ENCODE measurements at regions not wholly inside any gene's neighbourhood (a gene's known extent, or its start where the extent isn't known, plus 50 kb on each side); places are given as distances from the start of the nearest gene placed in this dataset.

GRCh38 chr2:175662335-175662734 lies 339.7 kb downstream of the LNPK start:
- FAIRE-seq: no peak
- TF ChIP-seq POLR2A (IDR thresholded peaks at IDR 0.05; ENCODE audit: low read depth, low read length): no peak
- no peak for DNase-seq (ENCODE audit: insufficient read length, low spot score)

GRCh38 chr2:175648577-175649063 lies 353.4 kb downstream of the LNPK start:
- no peak for TF ChIP-seq POLR2A (IDR thresholded peaks at IDR 0.05; ENCODE audit: low read depth, low read length)
- no peak for DNase-seq (ENCODE audit: insufficient read length, low spot score)
- no peak for FAIRE-seq

- DNase-seq (ENCODE audit: insufficient read length, low spot score) (no peak), FAIRE-seq (no peak)
- no peak for TF ChIP-seq POLR2A (IDR thresholded peaks at IDR 0.05; ENCODE audit: low read depth, low read length)
Observed at GRCh38 chr2:175647058-175647457, 355.0 kb downstream of the LNPK start.

GRCh38 chr2:175640655-175641054 lies 361.4 kb downstream of the LNPK start:
- DNase-seq (ENCODE audit: insufficient read length, low spot score) (no peak), FAIRE-seq (no peak)
- TF ChIP-seq POLR2A (IDR thresholded peaks at IDR 0.05; ENCODE audit: low read depth, low read length): no peak

- DNase-seq (ENCODE audit: insufficient read length, low spot score) (no peak), FAIRE-seq (no peak)
- TF ChIP-seq POLR2A (IDR thresholded peaks at IDR 0.05; ENCODE audit: low read depth, low read length): no peak
Observed at GRCh38 chr2:175633227-175633626, 368.8 kb downstream of the LNPK start.

- TF ChIP-seq POLR2A (IDR thresholded peaks at IDR 0.05; ENCODE audit: low read depth, low read length): no peak
- FAIRE-seq (no peak), DNase-seq (ENCODE audit: insufficient read length, low spot score) (no peak)
Observed at GRCh38 chr2:175631245-175631623, 370.8 kb downstream of the LNPK start.

- FAIRE-seq (no peak), DNase-seq (ENCODE audit: insufficient read length, low spot score) (no peak)
- TF ChIP-seq POLR2A (IDR thresholded peaks at IDR 0.05; ENCODE audit: low read depth, low read length): no peak
Observed at GRCh38 chr2:175630280-175631244, 371.5 kb downstream of the LNPK start.

GRCh38 chr2:175628243-175628642 lies 373.8 kb downstream of the LNPK start:
- no peak for TF ChIP-seq POLR2A (IDR thresholded peaks at IDR 0.05; ENCODE audit: low read depth, low read length)
- no peak for FAIRE-seq

GRCh38 chr2:175627405-175627804 lies 374.7 kb downstream of the LNPK start:
- no peak for DNase-seq (ENCODE audit: insufficient read length, low spot score)
- FAIRE-seq: no peak
- no peak for TF ChIP-seq POLR2A (IDR thresholded peaks at IDR 0.05; ENCODE audit: low read depth, low read length)

More at GRCh38 chr2:175628243-175628642, 373.8 kb downstream of the LNPK start:
- no peak for DNase-seq (ENCODE audit: insufficient read length, low spot score)

GRCh38 chr2:175626796-175627195 lies 375.3 kb downstream of the LNPK start:
- DNase-seq (ENCODE audit: insufficient read length, low spot score) (no peak), FAIRE-seq (no peak)
- TF ChIP-seq POLR2A (IDR thresholded peaks at IDR 0.05; ENCODE audit: low read depth, low read length): no peak

- no peak for TF ChIP-seq POLR2A (IDR thresholded peaks at IDR 0.05; ENCODE audit: low read depth, low read length)
- no peak for FAIRE-seq
- no peak for DNase-seq (ENCODE audit: insufficient read length, low spot score)
Observed at GRCh38 chr2:175624785-175625184, 377.3 kb downstream of the LNPK start.

- TF ChIP-seq POLR2A (IDR thresholded peaks at IDR 0.05; ENCODE audit: low read depth, low read length): no peak
- FAIRE-seq: no peak
- no peak for DNase-seq (ENCODE audit: insufficient read length, low spot score)
Observed at GRCh38 chr2:175624211-175624761, 377.8 kb downstream of the LNPK start.

GRCh38 chr2:175621821-175622220 lies 380.2 kb downstream of the LNPK start:
- TF ChIP-seq POLR2A (IDR thresholded peaks at IDR 0.05; ENCODE audit: low read depth, low read length): no peak
- no peak for DNase-seq (ENCODE audit: insufficient read length, low spot score)
- FAIRE-seq: no peak

- FAIRE-seq (no peak), DNase-seq (ENCODE audit: insufficient read length, low spot score) (no peak)
- no peak for TF ChIP-seq POLR2A (IDR thresholded peaks at IDR 0.05; ENCODE audit: low read depth, low read length)
Observed at GRCh38 chr2:175620106-175620505, 382.0 kb downstream of the LNPK start.

Data from H54 (cell line).